HEK293 (cell line): ENCODE measurements at regions not wholly inside any gene's neighbourhood (a gene's known extent, or its start where the extent isn't known, plus 50 kb on each side); places are given as distances from the start of the nearest gene placed in this dataset.

Experiments used
- CTCF ChIA-PET: fragments of 350-600 bp; formaldehyde crosslinking; extraction: SDS; loops from one replicate; lab custom pipeline; 2021; ENCODE audit warnings: antibody characterized with exemption; lab: Yijun Ruan, JAX
- POLR2A ChIA-PET: fragments of 300-600 bp; formaldehyde crosslinking; extraction: SDS; loops from one replicate; lab custom pipeline; 2020; ENCODE audit warnings: antibody characterized with exemption, inconsistent platforms; lab: Yijun Ruan, JAX
- H3K27ac ChIP-seq: fragments of 200-500 bp; sonication (Bioruptor generic); 2 replicates; pipeline ENCODE4 v1.5.1; 2014; ENCODE audit warnings: low read depth, low read length, control low read depth, inconsistent platforms; ENCODE audit errors: extremely low read depth
- H3K36me3 ChIP-seq, 2 experiments: fragments of 200-500 bp in 1 of 2; sonication (Bioruptor generic) in 1 of 2; 1 replicate in 1 of 2; 2 replicates in 1 of 2; pipeline ENCODE4 v1.5.1; 2014 to 2017; ENCODE audit warnings: inconsistent platforms in 2 of 2, low read length in 2 of 2; ENCODE audit not compliant: control insufficient read depth in 2 of 2, insufficient read depth in 1 of 2
- H3K4me1 ChIP-seq: fragments of 200-500 bp; sonication (Bioruptor generic); 2 replicates; pipeline ENCODE4 v1.5.1; 2014; ENCODE audit warnings: mild to moderate bottlenecking, low read length, inconsistent platforms; ENCODE audit not compliant: control insufficient read depth, insufficient read depth
- H3K4me3 ChIP-seq: 2 replicates; pipeline ENCODE4 v1.5.1; 2011; ENCODE audit warnings: low read depth, mild to moderate bottlenecking, control low read depth, low read length, moderate library complexity
- H3K9me3 ChIP-seq: fragments of 200-500 bp; sonication (Bioruptor generic); 2 replicates; pipeline ENCODE4 v1.5.1; 2014; ENCODE audit warnings: low read depth, low read length, inconsistent platforms; ENCODE audit not compliant: control insufficient read depth, insufficient read depth
- EGR2 ChIP-seq: fragments of 450-650 bp; formaldehyde crosslinking; IDR thresholded peaks from 2 replicates; pipeline ENCODE4 v1.5.1; 2016; ENCODE audit warnings: low read depth, missing biosample characterization, missing genetic modification characterization
- FEZF1 ChIP-seq: fragments of 450-650 bp; formaldehyde crosslinking; IDR thresholded peaks from 2 replicates; pipeline ENCODE4 v1.5.1; 2016; ENCODE audit warnings: missing biosample characterization, missing genetic modification characterization
- IKZF3 ChIP-seq: fragments of 450-650 bp; IDR thresholded peaks from 2 replicates; pipeline ENCODE4 v1.5.0; 2018; ENCODE audit warnings: missing biosample characterization, mild to moderate bottlenecking, missing genetic modification characterization, moderate library complexity
- KLF10 ChIP-seq: fragments of 450-650 bp; IDR thresholded peaks from 2 replicates; pipeline ENCODE4 v1.5.1; 2018; ENCODE audit warnings: missing biosample characterization, mild to moderate bottlenecking, missing genetic modification characterization
- KLF8 ChIP-seq: fragments of 450-650 bp; formaldehyde crosslinking; IDR thresholded peaks from 2 replicates; pipeline ENCODE4 v1.5.1; 2016; ENCODE audit warnings: missing biosample characterization, missing genetic modification characterization
- SP2 ChIP-seq: fragments of 450-650 bp; formaldehyde crosslinking; IDR thresholded peaks from 2 replicates; pipeline ENCODE4 v1.5.1; 2016; ENCODE audit warnings: missing biosample characterization, missing genetic modification characterization
- WT1 ChIP-seq: fragments of 450-650 bp; formaldehyde crosslinking; IDR thresholded peaks from 2 replicates; pipeline ENCODE4 v1.5.1; 2016; ENCODE audit warnings: missing biosample characterization, missing genetic modification characterization
- YY2 ChIP-seq: fragments of 450-650 bp; formaldehyde crosslinking; IDR thresholded peaks from 2 replicates; pipeline ENCODE4 v1.5.1; 2016; ENCODE audit warnings: missing biosample characterization, missing genetic modification characterization
- ZFHX2 ChIP-seq: fragments of 450-650 bp; formaldehyde crosslinking; conservative IDR thresholded peaks from 2 replicates; pipeline ENCODE4 v1.5.1; 2016; ENCODE audit warnings: missing biosample characterization, missing genetic modification characterization
- ZNF112 ChIP-seq: fragments of 450-650 bp; formaldehyde crosslinking; IDR thresholded peaks from 2 replicates; pipeline ENCODE4 v1.5.0; 2017; ENCODE audit warnings: missing biosample characterization, missing genetic modification characterization
- ZNF585B ChIP-seq: fragments of 450-650 bp; formaldehyde crosslinking; IDR thresholded peaks from 2 replicates; pipeline ENCODE4 v1.5.1; 2016; ENCODE audit warnings: missing biosample characterization, missing genetic modification characterization
- ZNF610 ChIP-seq: fragments of 450-650 bp; formaldehyde crosslinking; IDR thresholded peaks from 2 replicates; pipeline ENCODE4 v1.5.1; 2016; ENCODE audit warnings: missing biosample characterization, missing genetic modification characterization, borderline replicate concordance
- ZNF747 ChIP-seq: fragments of 450-650 bp; formaldehyde crosslinking; IDR thresholded peaks from 2 replicates; pipeline ENCODE4 v1.5.1; 2016; ENCODE audit warnings: missing biosample characterization, missing genetic modification characterization
- ZNF768 ChIP-seq: fragments of 450-650 bp; formaldehyde crosslinking; IDR thresholded peaks from 2 replicates; pipeline ENCODE4 v1.5.1; 2018; ENCODE audit warnings: missing biosample characterization, mild to moderate bottlenecking, missing genetic modification characterization
- ZNF785 ChIP-seq: fragments of 450-650 bp; formaldehyde crosslinking; IDR thresholded peaks from 2 replicates; pipeline ENCODE4 v1.5.1; 2016; ENCODE audit warnings: missing biosample characterization, missing genetic modification characterization
- ZNF791 ChIP-seq: fragments of 450-650 bp; formaldehyde crosslinking; IDR thresholded peaks from 2 replicates; pipeline ENCODE4 v1.5.1; 2016; ENCODE audit warnings: missing biosample characterization, missing genetic modification characterization
- TF ChIP-seq, protein P1 (sequence below): fragments of 450-650 bp; formaldehyde crosslinking; IDR thresholded peaks from 2 replicates; pipeline ENCODE4 v1.5.1; 2017; ENCODE audit warnings: missing biosample characterization, missing genetic modification characterization
- TF ChIP-seq, protein P2 (sequence below): fragments of 450-650 bp; formaldehyde crosslinking; IDR thresholded peaks from 2 replicates; pipeline ENCODE4 v1.5.1; 2016; ENCODE audit warnings: missing biosample characterization, missing genetic modification characterization
- TF ChIP-seq, protein P3 (sequence below): fragments of 450-650 bp; formaldehyde crosslinking; IDR thresholded peaks from 2 replicates; pipeline ENCODE4 v1.5.1; 2016; ENCODE audit warnings: missing biosample characterization, missing genetic modification characterization

DNA sequence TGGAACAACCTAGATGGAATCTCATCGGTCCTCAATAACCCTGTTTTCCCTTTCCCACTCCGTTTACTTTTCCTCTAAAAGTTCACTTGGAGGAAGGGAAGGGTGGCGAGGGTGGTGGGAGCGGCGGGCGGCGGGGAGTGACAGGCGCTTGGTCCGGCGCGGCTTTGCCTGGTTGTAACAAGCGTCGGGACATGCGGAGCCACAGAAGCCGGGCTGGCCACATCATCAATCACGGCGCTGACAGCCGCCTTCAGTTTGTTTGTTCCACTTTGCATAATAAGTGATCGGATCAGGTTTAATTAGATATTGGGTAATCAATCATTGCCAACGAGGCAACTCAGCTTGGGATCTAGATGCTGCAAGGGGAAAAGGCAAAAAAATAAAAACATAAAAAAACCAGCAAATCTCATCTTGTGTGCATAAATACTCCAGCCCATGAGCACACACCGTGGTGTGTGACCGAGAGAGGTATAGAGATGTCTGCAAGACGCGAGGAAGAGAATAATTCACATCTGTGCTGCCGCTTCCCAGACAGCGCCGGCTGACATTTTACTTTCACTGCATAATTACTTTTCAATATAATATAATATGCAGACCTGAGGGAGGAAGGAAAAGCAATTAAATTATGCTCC, 396.2 kb upstream of the IRX4 start:
- Histone ChIP-seq H3K27ac (no peak overlapping the region), H3K9me3 (no peaks in the 10 kb centered on the region), H3K4me3 (no peak overlapping the region), H3K4me1 (no peaks in the 10 kb centered on the region), H3K36me3 (no peaks in the 10 kb centered on the region)
- TF ChIP-seq EGR2 (tag by site-specific recombination) (no peak), IKZF3 (tag by site-specific recombination) (no peak), KLF10 (tag by site-specific recombination) (no peak), FEZF1 (no peak), KLF8 (tag by site-specific recombination) (no peak), ZNF610 (tag by site-specific recombination) (no peak), ZNF112 (tag by site-specific recombination) (no peak), ZNF768 (tag by site-specific recombination) (no peak), YY2 (no peak), ZNF747 (tag by site-specific recombination) (no peak)
- TF ChIP-seq, protein P1, sequence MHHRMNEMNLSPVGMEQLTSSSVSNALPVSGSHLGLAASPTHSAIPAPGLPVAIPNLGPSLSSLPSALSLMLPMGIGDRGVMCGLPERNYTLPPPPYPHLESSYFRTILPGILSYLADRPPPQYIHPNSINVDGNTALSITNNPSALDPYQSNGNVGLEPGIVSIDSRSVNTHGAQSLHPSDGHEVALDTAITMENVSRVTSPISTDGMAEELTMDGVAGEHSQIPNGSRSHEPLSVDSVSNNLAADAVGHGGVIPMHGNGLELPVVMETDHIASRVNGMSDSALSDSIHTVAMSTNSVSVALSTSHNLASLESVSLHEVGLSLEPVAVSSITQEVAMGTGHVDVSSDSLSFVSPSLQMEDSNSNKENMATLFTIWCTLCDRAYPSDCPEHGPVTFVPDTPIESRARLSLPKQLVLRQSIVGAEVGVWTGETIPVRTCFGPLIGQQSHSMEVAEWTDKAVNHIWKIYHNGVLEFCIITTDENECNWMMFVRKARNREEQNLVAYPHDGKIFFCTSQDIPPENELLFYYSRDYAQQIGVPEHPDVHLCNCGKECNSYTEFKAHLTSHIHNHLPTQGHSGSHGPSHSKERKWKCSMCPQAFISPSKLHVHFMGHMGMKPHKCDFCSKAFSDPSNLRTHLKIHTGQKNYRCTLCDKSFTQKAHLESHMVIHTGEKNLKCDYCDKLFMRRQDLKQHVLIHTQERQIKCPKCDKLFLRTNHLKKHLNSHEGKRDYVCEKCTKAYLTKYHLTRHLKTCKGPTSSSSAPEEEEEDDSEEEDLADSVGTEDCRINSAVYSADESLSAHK, result no peak
- TF ChIP-seq, protein P2, sequence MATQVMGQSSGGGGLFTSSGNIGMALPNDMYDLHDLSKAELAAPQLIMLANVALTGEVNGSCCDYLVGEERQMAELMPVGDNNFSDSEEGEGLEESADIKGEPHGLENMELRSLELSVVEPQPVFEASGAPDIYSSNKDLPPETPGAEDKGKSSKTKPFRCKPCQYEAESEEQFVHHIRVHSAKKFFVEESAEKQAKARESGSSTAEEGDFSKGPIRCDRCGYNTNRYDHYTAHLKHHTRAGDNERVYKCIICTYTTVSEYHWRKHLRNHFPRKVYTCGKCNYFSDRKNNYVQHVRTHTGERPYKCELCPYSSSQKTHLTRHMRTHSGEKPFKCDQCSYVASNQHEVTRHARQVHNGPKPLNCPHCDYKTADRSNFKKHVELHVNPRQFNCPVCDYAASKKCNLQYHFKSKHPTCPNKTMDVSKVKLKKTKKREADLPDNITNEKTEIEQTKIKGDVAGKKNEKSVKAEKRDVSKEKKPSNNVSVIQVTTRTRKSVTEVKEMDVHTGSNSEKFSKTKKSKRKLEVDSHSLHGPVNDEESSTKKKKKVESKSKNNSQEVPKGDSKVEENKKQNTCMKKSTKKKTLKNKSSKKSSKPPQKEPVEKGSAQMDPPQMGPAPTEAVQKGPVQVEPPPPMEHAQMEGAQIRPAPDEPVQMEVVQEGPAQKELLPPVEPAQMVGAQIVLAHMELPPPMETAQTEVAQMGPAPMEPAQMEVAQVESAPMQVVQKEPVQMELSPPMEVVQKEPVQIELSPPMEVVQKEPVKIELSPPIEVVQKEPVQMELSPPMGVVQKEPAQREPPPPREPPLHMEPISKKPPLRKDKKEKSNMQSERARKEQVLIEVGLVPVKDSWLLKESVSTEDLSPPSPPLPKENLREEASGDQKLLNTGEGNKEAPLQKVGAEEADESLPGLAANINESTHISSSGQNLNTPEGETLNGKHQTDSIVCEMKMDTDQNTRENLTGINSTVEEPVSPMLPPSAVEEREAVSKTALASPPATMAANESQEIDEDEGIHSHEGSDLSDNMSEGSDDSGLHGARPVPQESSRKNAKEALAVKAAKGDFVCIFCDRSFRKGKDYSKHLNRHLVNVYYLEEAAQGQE, result no peak
- ChIA-PET POLR2A (no interaction called here), CTCF (no interaction called here)

DNA sequence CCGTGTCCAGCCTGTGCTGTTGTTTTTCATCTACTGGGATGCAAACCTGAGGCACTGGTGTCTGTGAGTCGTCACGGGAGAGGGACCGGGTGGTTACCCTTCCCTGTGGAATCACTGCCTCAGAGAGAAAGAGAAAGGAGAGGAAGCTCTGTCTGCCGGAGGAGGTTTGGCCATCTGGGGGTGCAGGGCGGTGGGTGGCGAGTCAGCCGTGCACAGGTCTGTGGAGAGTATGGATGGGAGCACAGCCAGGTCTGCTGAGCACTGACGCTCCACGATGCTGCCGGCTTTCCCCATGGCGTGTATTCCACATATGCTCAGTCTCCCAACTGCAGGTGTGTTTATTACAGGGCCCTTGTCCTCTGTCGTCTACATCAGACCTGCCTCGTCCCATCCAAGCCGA, 395.2 kb upstream of the IRX4 start:
- no peaks in the 10 kb centered on the region for H3K9me3 ChIP-seq
- POLR2A ChIA-PET, result no interaction called here
- no peaks in the 10 kb centered on the region for H3K36me3 ChIP-seq
- H3K4me3 ChIP-seq, result no peak overlapping the region
- CTCF ChIA-PET, result no interaction called here
- no peak overlapping the region for H3K27ac ChIP-seq
- TF ChIP-seq ZFHX2 (tag by site-specific recombination) (no peak), ZNF791 (tag by site-specific recombination) (no peak), SP2 (no peak), EGR2 (tag by site-specific recombination) (no peak), ZNF785 (tag by site-specific recombination) (no peak), WT1 (tag by site-specific recombination) (no peak), ZNF585B (no peak)
- TF ChIP-seq, protein P3, sequence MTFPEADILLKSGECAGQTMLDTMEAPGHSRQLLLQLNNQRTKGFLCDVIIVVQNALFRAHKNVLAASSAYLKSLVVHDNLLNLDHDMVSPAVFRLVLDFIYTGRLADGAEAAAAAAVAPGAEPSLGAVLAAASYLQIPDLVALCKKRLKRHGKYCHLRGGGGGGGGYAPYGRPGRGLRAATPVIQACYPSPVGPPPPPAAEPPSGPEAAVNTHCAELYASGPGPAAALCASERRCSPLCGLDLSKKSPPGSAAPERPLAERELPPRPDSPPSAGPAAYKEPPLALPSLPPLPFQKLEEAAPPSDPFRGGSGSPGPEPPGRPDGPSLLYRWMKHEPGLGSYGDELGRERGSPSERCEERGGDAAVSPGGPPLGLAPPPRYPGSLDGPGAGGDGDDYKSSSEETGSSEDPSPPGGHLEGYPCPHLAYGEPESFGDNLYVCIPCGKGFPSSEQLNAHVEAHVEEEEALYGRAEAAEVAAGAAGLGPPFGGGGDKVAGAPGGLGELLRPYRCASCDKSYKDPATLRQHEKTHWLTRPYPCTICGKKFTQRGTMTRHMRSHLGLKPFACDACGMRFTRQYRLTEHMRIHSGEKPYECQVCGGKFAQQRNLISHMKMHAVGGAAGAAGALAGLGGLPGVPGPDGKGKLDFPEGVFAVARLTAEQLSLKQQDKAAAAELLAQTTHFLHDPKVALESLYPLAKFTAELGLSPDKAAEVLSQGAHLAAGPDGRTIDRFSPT (tag by site-specific recombination), result no peak
- H3K4me1 ChIP-seq, result no peaks in the 10 kb centered on the region
